ENCODE measurements at regions not wholly inside any gene's neighbourhood (a gene's known extent, or its start where the extent isn't known, plus 50 kb on each side); places are given as distances from the start of the nearest gene placed in this dataset.

- H4K91ac ChIP-seq (ENCODE audit: insufficient read depth, low read depth, low read length), result no peak overlapping the region
- no peak overlapping the region for H2BK20ac ChIP-seq (ENCODE audit: low read depth, low read length)
- dilution Hi-C loops (cut with HindIII; ENCODE audit: low sequenced_read_pairs, unreplicated experiment), result no loop called here
- peaks cover 3% of the 10 kb centered on the region for H3K4me1 ChIP-seq (ENCODE audit: control insufficient read depth, insufficient read depth, low read length)
- H3K36me3 ChIP-seq (ENCODE audit: control insufficient read depth, insufficient read depth, low read length), result no peaks in the 10 kb centered on the region
- H3K9me3 ChIP-seq (ENCODE audit: control insufficient read depth, insufficient read depth, low read length), result no peaks in the 10 kb centered on the region
- no peak overlapping the region; the same call in 1 of the 2 replicates for H3K23ac ChIP-seq (ENCODE audit: low read depth, low read length)
- no peak for TF ChIP-seq CHD1 (IDR thresholded peaks at IDR 0.05; ENCODE audit: low read depth, low read length)
- TF ChIP-seq RAD21 (IDR thresholded peaks at IDR 0.05; ENCODE audit: low read length), result no peak
- no TSS peak for BruUV-seq (replicated peaks)
- no peaks in the 10 kb centered on the region for H4K20me1 ChIP-seq (ENCODE audit: insufficient read depth, low read length)
- no peak overlapping the region for H2AK9ac ChIP-seq (replicated peaks; ENCODE audit: low read depth, low read length, poor library complexity)
- H2AK5ac ChIP-seq (ENCODE audit: low read depth, low read length), result no peak overlapping the region
- no peak overlapping the region for H3K56ac ChIP-seq (ENCODE audit: extremely low read depth, insufficient read depth, low read length)
- no peaks in the 10 kb centered on the region for H3K79me1 ChIP-seq (ENCODE audit: low read depth in 1 of 2, low read length in 2 of 2)
- H3K27me3 ChIP-seq (ENCODE audit: control insufficient read depth, insufficient read depth, low read length), result no peaks in the 10 kb centered on the region
- no peaks in the 10 kb centered on the region for H3K9me1 ChIP-seq (ENCODE audit: insufficient read depth, low read length)
- ATAC-seq (ENCODE audit: low read depth), result no peak
- DNase-seq, result no peak
- H3K9ac ChIP-seq (ENCODE audit: low read depth, low read length), result no peak overlapping the region
- in situ Hi-C loops (cut with MboI; ENCODE audit: low sequenced_read_pairs), result no loop called here
- no peak overlapping the region for H3K4me2 ChIP-seq (ENCODE audit: low read depth, low read length)
- ChIA-PET POLR2A (ENCODE audit: unreplicated experiment) (no interaction called here), CTCF (interaction anchor here (1.3 kb wide), 1 partner anchor 25 kb away, joined by 3 read pairs; no protein-coding TSS in a partner anchor)
- H3K4ac ChIP-seq (ENCODE audit: low read depth, low read length), result no peak overlapping the region
- H3K14ac ChIP-seq (replicated peaks; ENCODE audit: low read depth, low read length), result no peak overlapping the region
- no peak overlapping the region for H2BK5ac ChIP-seq (ENCODE audit: low read depth, low read length, poor library complexity, severe bottlenecking)
- no peak overlapping the region for H3K27ac ChIP-seq (ENCODE audit: insufficient read depth, low read length)
- H2AFZ ChIP-seq (replicated peaks; ENCODE audit: low read length, poor library complexity), result no peak overlapping the region
- WGBS, 2 experiments (ENCODE audit: extremely low coverage in 2 of 2, insufficient read length in 1 of 2), result 100% methylated on average over 2 of the region's 5 CpGs; no CpG with 5 or more reads in 1 of the 2 experiments
- intact Hi-C loops (cut with micrococcal nuclease), result no loop called here
- H4K5ac ChIP-seq (ENCODE audit: low read depth, low read length), result no peak overlapping the region
- H3K18ac ChIP-seq (ENCODE audit: low read depth, low read length), result no peak overlapping the region
- no peak overlapping the region for H4K8ac ChIP-seq (ENCODE audit: low read depth in 2 of 2, low read length in 2 of 2)
- no peak overlapping the region for H2BK120ac ChIP-seq (ENCODE audit: low read depth, low read length)
- H3K4me3 ChIP-seq (ENCODE audit: insufficient read depth, low read depth, low read length), result no peak overlapping the region
- no peak overlapping the region for H2BK15ac ChIP-seq (ENCODE audit: low read depth, low read length)
Observed at GRCh38 chr7:115494529-115495147, 535.9 kb downstream of the TFEC start.
